DND-41 (cell line): ENCODE measurements at regions not wholly inside any gene's neighbourhood (a gene's known extent, or its start where the extent isn't known, plus 50 kb on each side); places are given as distances from the start of the nearest gene placed in this dataset.

Source experiments
- ATAC-seq: fragments of 200-7000 bp; cut with Tn5 transposase; 3 replicates; pipeline ENCODE4 v1.9.1; 2021; ENCODE audit warnings: low read depth; ENCODE audit not compliant: insufficient read depth
- DNase-seq: peaks from one replicate; pipeline ENCODE4 v3.0.0-alpha.2; 2020
- H2AFZ ChIP-seq: 2 replicates; pipeline ENCODE4 v1.6.0; 2012; ENCODE audit warnings: low read depth, low read length
- H3K27ac ChIP-seq: 2 replicates; pipeline ENCODE4 v1.5.1; 2012; ENCODE audit warnings: low read length, inconsistent platforms
- H3K27me3 ChIP-seq: fragments of 200-600 bp; sonication (generic); 2 replicates; pipeline ENCODE4 v1.6.0; 2012; ENCODE audit warnings: low read length, mild to moderate bottlenecking, inconsistent platforms; ENCODE audit not compliant: insufficient read depth, poor library complexity
- H3K36me3 ChIP-seq: 2 replicates; pipeline ENCODE4 v1.5.1; 2012; ENCODE audit warnings: low read length, inconsistent platforms; ENCODE audit not compliant: insufficient read depth
- H3K4me1 ChIP-seq: 2 replicates; pipeline ENCODE4 v1.5.1; 2012; ENCODE audit warnings: mild to moderate bottlenecking, low read length; ENCODE audit not compliant: insufficient read depth
- H3K4me2 ChIP-seq: 2 replicates; pipeline ENCODE4 v1.6.0; 2012; ENCODE audit warnings: mild to moderate bottlenecking, moderate library complexity, low read length, inconsistent platforms; ENCODE audit not compliant: insufficient read depth
- H3K4me3 ChIP-seq, 2 experiments: fragments of 200-600 bp in 1 of 2; shearing (Covaris generic) in 1 of 2; 2 replicates each; pipeline ENCODE4 v1.5.1; 2012 to 2016; ENCODE audit warnings: inconsistent platforms in 2 of 2, low read length in 2 of 2, mild to moderate bottlenecking in 2 of 2, low read depth in 1 of 2, moderate library complexity in 1 of 2
- H3K79me2 ChIP-seq: 2 replicates; pipeline ENCODE4 v1.6.0; 2012; ENCODE audit warnings: low read length, inconsistent platforms; ENCODE audit not compliant: insufficient read depth
- H3K9ac ChIP-seq: 2 replicates; pipeline ENCODE4 v1.6.0; 2012; ENCODE audit warnings: low read depth, mild to moderate bottlenecking, inconsistent platforms, low read length, moderate library complexity
- H3K9me3 ChIP-seq: 2 replicates; pipeline ENCODE4 v1.5.1; 2012; ENCODE audit warnings: low read length, moderate library complexity, mild to moderate bottlenecking, inconsistent platforms; ENCODE audit not compliant: insufficient read depth, severe bottlenecking
- H4K20me1 ChIP-seq: 2 replicates; pipeline ENCODE4 v1.6.0; 2012; ENCODE audit warnings: low read length; ENCODE audit not compliant: insufficient read depth
- EZH2 ChIP-seq: IDR thresholded peaks from 3 replicates; pipeline ENCODE4 v1.6.1; 2012; ENCODE audit warnings: borderline replicate concordance, low read depth, mild to moderate bottlenecking, moderate library complexity, low read length, inconsistent platforms; ENCODE audit not compliant: severe bottlenecking
- TF ChIP-seq, protein P1 (sequence below): IDR thresholded peaks from 2 replicates; pipeline ENCODE4 v1.5.1; 2012; ENCODE audit warnings: borderline replicate concordance, low read length, moderate library complexity, mild to moderate bottlenecking; ENCODE audit not compliant: poor library complexity, severe bottlenecking; ENCODE audit errors: extremely low read depth

DNA sequence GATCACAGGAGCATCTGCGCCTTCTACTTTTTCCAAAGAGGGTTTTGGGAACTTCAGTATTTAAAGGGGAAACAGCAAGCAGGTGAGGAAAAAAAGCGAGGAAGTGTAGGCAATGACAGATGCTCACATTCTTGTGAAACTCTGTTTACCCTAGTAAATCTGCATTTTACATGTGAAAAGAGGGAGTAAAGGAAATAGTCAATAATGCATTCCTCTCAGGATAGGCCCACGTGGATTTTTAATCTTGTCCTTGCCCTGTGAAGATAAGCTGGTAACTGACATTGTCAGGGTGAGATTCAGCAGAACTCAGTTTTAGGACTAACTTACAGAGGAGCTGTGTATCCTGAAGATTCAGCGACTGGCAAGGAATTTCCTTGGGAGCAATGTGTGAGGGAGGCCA is 1119.2 kb upstream of the TMEM132C start:
- no peaks in the 10 kb centered on the region for H4K20me1 ChIP-seq
- no peak overlapping the region for H2AFZ ChIP-seq
- ATAC-seq (no peak), DNase-seq (no peak)
- H3K9ac ChIP-seq: no peak overlapping the region
- no peak for TF ChIP-seq EZH2
- TF ChIP-seq, protein P1, sequence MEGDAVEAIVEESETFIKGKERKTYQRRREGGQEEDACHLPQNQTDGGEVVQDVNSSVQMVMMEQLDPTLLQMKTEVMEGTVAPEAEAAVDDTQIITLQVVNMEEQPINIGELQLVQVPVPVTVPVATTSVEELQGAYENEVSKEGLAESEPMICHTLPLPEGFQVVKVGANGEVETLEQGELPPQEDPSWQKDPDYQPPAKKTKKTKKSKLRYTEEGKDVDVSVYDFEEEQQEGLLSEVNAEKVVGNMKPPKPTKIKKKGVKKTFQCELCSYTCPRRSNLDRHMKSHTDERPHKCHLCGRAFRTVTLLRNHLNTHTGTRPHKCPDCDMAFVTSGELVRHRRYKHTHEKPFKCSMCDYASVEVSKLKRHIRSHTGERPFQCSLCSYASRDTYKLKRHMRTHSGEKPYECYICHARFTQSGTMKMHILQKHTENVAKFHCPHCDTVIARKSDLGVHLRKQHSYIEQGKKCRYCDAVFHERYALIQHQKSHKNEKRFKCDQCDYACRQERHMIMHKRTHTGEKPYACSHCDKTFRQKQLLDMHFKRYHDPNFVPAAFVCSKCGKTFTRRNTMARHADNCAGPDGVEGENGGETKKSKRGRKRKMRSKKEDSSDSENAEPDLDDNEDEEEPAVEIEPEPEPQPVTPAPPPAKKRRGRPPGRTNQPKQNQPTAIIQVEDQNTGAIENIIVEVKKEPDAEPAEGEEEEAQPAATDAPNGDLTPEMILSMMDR: no peak
- no peaks in the 10 kb centered on the region for H3K9me3 ChIP-seq
- H3K27ac ChIP-seq: no peak overlapping the region
- no peak overlapping the region for H3K4me3 ChIP-seq
- H3K27me3 ChIP-seq: no peaks in the 10 kb centered on the region
- H3K4me2 ChIP-seq: no peak overlapping the region
- no peaks in the 10 kb centered on the region for H3K79me2 ChIP-seq
- no peaks in the 10 kb centered on the region for H3K4me1 ChIP-seq
- H3K36me3 ChIP-seq: no peaks in the 10 kb centered on the region

DNA sequence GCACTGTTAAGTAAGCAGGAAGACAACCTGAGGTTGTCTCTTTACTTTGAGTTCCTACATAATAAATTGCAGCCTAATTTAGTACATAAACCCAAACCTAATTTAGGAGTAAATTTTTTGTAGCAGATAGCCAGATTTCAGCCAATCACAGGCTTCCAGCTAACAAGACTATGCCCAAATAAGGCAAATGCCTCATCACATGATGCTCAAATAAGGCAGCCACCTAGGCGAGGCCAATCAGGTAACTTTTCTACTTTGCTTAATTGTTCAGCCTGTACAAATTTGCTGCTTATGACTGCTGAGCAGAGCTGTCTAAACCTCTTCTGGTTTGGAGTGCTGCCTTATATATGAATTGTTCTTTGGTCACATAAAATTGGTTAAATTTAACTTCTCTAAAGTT is 1118.7 kb upstream of the TMEM132C start:
- Histone ChIP-seq H3K9ac (no peak overlapping the region), H3K4me2 (no peak overlapping the region), H3K4me1 (no peaks in the 10 kb centered on the region), H2AFZ (no peak overlapping the region), H3K27ac (no peak overlapping the region), H3K36me3 (no peaks in the 10 kb centered on the region), H3K9me3 (no peaks in the 10 kb centered on the region), H4K20me1 (no peaks in the 10 kb centered on the region), H3K27me3 (no peaks in the 10 kb centered on the region), H3K79me2 (no peaks in the 10 kb centered on the region), H3K4me3 (no peak overlapping the region)
- ATAC-seq (no peak), DNase-seq (no peak)
- TF ChIP-seq, protein P1: no peak
- TF ChIP-seq EZH2: no peak

DNA sequence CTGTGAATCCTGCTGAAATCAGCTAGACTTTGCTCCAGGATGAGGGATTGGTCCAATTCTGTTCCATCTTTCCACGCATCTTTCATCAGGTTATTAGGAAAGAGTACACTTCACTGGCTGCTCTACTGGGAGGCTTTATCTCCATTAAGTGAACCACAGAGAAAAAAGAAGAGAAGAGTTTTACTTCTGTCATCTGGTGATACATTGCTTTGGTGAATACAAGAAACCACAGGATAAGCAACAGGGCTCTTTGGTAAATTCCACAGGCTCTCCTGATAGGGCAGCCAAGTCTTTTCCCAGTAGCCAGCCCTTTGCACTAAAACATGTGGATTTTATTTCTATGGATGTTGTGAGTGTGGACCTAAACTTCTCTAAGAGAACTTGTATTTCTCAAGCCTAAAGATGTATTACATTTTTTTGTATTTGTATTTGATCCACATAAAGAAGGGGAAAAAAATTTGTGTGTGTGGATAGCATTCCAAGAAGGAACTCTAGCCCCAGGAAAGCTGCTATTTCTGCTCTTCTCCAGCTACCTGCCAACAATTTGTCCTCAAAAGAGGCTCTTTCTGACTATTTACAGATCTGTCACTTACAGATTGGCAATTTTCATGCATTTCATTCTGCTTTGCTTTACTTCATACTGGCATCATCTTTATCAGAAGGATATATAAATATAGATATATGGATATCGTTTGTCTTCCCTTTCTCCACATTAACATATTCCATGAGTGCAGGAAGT is 1117.6 kb upstream of the TMEM132C start:
- no peak for ATAC-seq
- H3K4me2 ChIP-seq: no peak overlapping the region
- TF ChIP-seq EZH2: no peak
- TF ChIP-seq, protein P1: no peak
- H3K4me3 ChIP-seq: no peak overlapping the region
- H3K36me3 ChIP-seq: no peaks in the 10 kb centered on the region
- H4K20me1 ChIP-seq: no peaks in the 10 kb centered on the region
- H3K27me3 ChIP-seq: no peaks in the 10 kb centered on the region
- H2AFZ ChIP-seq: no peak overlapping the region
- H3K9ac ChIP-seq: no peak overlapping the region
- H3K4me1 ChIP-seq: no peaks in the 10 kb centered on the region
- no peaks in the 10 kb centered on the region for H3K9me3 ChIP-seq
- no peak overlapping the region for H3K27ac ChIP-seq
- no peak for DNase-seq
- no peaks in the 10 kb centered on the region for H3K79me2 ChIP-seq
